Fibroblast of skin of scalp (primary cell): ENCODE measurements at regions not wholly inside any gene's neighbourhood (a gene's known extent, or its start where the extent isn't known, plus 50 kb on each side); places are given as distances from the start of the nearest gene placed in this dataset.
"Not testable (repeated sequence)": the region's sequence is repeated elsewhere in the genome, so short reads cannot be mapped to it uniquely, and the experiment has no call there.

Experiments
- DNase-seq: peaks from one replicate; pipeline ENCODE4 v3.0.0-alpha.2; 2013

GRCh38 chr2:133985563-133985962 lies 268.3 kb upstream of the MGAT5 start:
- DNase-seq, result no peak

GRCh38 chr2:133986081-133986837 lies 267.6 kb upstream of the MGAT5 start:
- DNase-seq, result peak; percentile 71

GRCh38 chr2:133986881-133987795 lies 266.7 kb upstream of the MGAT5 start:
- DNase-seq, result no peak

GRCh38 chr2:133988316-133988891 lies 265.5 kb upstream of the MGAT5 start:
- no peak for DNase-seq

GRCh38 chr2:133991606-133992168 lies 262.2 kb upstream of the MGAT5 start:
- DNase-seq, result no peak

GRCh38 chr2:133992454-133992853 lies 261.4 kb upstream of the MGAT5 start:
- no peak for DNase-seq

- no peak for DNase-seq
Measured at GRCh38 chr2:133993160-133993559, 260.7 kb upstream of the MGAT5 start.

- DNase-seq, result not testable (repeated sequence)
Measured at GRCh38 chr2:133998726-133999125, 255.1 kb upstream of the MGAT5 start.

- DNase-seq, result no peak
Measured at GRCh38 chr2:134002391-134002790, 251.5 kb upstream of the MGAT5 start.

GRCh38 chr2:134002921-134003320 lies 251.0 kb upstream of the MGAT5 start:
- DNase-seq, result no peak

GRCh38 chr2:134004467-134004866 lies 249.4 kb upstream of the MGAT5 start:
- no peak for DNase-seq

- no peak for DNase-seq
Measured at GRCh38 chr2:134008837-134009236, 245.0 kb upstream of the MGAT5 start.

GRCh38 chr2:134009440-134009839 lies 244.4 kb upstream of the MGAT5 start:
- DNase-seq, result no peak

GRCh38 chr2:134009906-134010305 lies 244.0 kb upstream of the MGAT5 start:
- DNase-seq, result not testable (repeated sequence)

GRCh38 chr2:134011936-134012586 lies 241.8 kb upstream of the MGAT5 start:
- peak; percentile 29 for DNase-seq

GRCh38 chr2:134014196-134014960 lies 239.5 kb upstream of the MGAT5 start:
- peak; percentile 84 for DNase-seq

- DNase-seq, result no peak
Measured at GRCh38 chr2:134019871-134020270, 234.0 kb upstream of the MGAT5 start.

GRCh38 chr2:134020608-134021007 lies 233.3 kb upstream of the MGAT5 start:
- no peak for DNase-seq

- DNase-seq, result no peak
Measured at GRCh38 chr2:134021830-134022524, 231.9 kb upstream of the MGAT5 start.

- no peak for DNase-seq
Measured at GRCh38 chr2:134023854-134024253, 230.0 kb upstream of the MGAT5 start.

- peak; percentile 7 for DNase-seq
Measured at GRCh38 chr2:134027980-134028379, 225.9 kb upstream of the MGAT5 start.
